GM18909 (cell line): ENCODE measurements at regions not wholly inside any gene's neighbourhood (a gene's known extent, or its start where the extent isn't known, plus 50 kb on each side); places are given as distances from the start of the nearest gene placed in this dataset.
A peak's percentile ranks its signal among the peaks of the same experiment; 100 is the strongest.
"Not testable (repeated sequence)": the region's sequence is repeated elsewhere in the genome, so short reads cannot be mapped to it uniquely, and the experiment has no call there.

Experiments
- ATAC-seq: cut with Tn5 transposase; IDR thresholded peaks from one replicate; pipeline ENCODE4 v1.9.1; 2021; ENCODE audit warnings: mild to moderate bottlenecking; ENCODE audit not compliant: unreplicated experiment, poor library complexity

GRCh38 chr4:38406243-38406642 lies 257.8 kb upstream of the KLF3 start:
- no peak for ATAC-seq

GRCh38 chr4:38409852-38410251 lies 254.1 kb upstream of the KLF3 start:
- ATAC-seq, result no peak

- ATAC-seq, result no peak
Measured at GRCh38 chr4:38411092-38411491, 252.9 kb upstream of the KLF3 start.

GRCh38 chr4:38411981-38412536 lies 251.9 kb upstream of the KLF3 start:
- ATAC-seq, result no peak

GRCh38 chr4:38413524-38414341 lies 250.3 kb upstream of the KLF3 start:
- ATAC-seq, result no peak

GRCh38 chr4:38414410-38414809 lies 249.6 kb upstream of the KLF3 start:
- ATAC-seq, result no peak

GRCh38 chr4:38415682-38416081 lies 248.3 kb upstream of the KLF3 start:
- no peak for ATAC-seq

GRCh38 chr4:38416450-38417014 lies 247.5 kb upstream of the KLF3 start:
- ATAC-seq, result no peak

GRCh38 chr4:38420254-38420653 lies 243.7 kb upstream of the KLF3 start:
- not testable (repeated sequence) for ATAC-seq

- ATAC-seq, result no peak
Measured at GRCh38 chr4:38422850-38423249, 241.1 kb upstream of the KLF3 start.

GRCh38 chr4:38424151-38424871 lies 239.7 kb upstream of the KLF3 start:
- ATAC-seq, result no peak

GRCh38 chr4:38426532-38426931 lies 237.5 kb upstream of the KLF3 start:
- ATAC-seq, result no peak

- no peak for ATAC-seq
Measured at GRCh38 chr4:38430841-38431240, 233.2 kb upstream of the KLF3 start.

- no peak for ATAC-seq
Measured at GRCh38 chr4:38442073-38442788, 221.8 kb upstream of the KLF3 start.

GRCh38 chr4:38449506-38450174 lies 214.4 kb upstream of the KLF3 start:
- ATAC-seq, result no peak

GRCh38 chr4:38452009-38452408 lies 212.0 kb upstream of the KLF3 start:
- peak; percentile 64 for ATAC-seq

- no peak for ATAC-seq
Measured at GRCh38 chr4:38452542-38452941, 211.5 kb upstream of the KLF3 start.

- no peak for ATAC-seq
Measured at GRCh38 chr4:38453253-38453881, 210.6 kb upstream of the KLF3 start.

- ATAC-seq, result no peak
Measured at GRCh38 chr4:38454284-38454683, 209.7 kb upstream of the KLF3 start.
